Activated T-cell treated with anti-CD3 and anti-CD28 coated beads for 4 hours (primary cell): ENCODE measurements at regions not wholly inside any gene's neighbourhood (a gene's known extent, or its start where the extent isn't known, plus 50 kb on each side); places are given as distances from the start of the nearest gene placed in this dataset.

Experiments
- DNase-seq: peaks from one replicate; pipeline ENCODE4 v3.0.0-alpha.2; 2020

- no peak for DNase-seq
These were observed 303.6 kb upstream of the AKR1E2 start for GRCh38 chr10:4522296-4523000.

GRCh38 chr10:4519658-4520402, 306.2 kb upstream of the AKR1E2 start:
- DNase-seq, result no peak

GRCh38 chr10:4517746-4518145, 308.3 kb upstream of the AKR1E2 start:
- DNase-seq, result no peak

GRCh38 chr10:4515721-4516120, 310.3 kb upstream of the AKR1E2 start:
- DNase-seq, result no peak

GRCh38 chr10:4514445-4515108, 311.4 kb upstream of the AKR1E2 start:
- no peak for DNase-seq

- DNase-seq, result no peak
These were observed 313.3 kb upstream of the AKR1E2 start for GRCh38 chr10:4512671-4513240.

- DNase-seq, result no peak
These were observed 313.8 kb upstream of the AKR1E2 start for GRCh38 chr10:4512196-4512595.

- DNase-seq, result no peak
These were observed 314.5 kb upstream of the AKR1E2 start for GRCh38 chr10:4511509-4511908.

- no peak for DNase-seq
These were observed 316.6 kb upstream of the AKR1E2 start for GRCh38 chr10:4509405-4509804.

- DNase-seq, result no peak
These were observed 319.9 kb upstream of the AKR1E2 start for GRCh38 chr10:4506095-4506494.

GRCh38 chr10:4504550-4504949, 321.5 kb upstream of the AKR1E2 start:
- DNase-seq, result no peak

- no peak for DNase-seq
These were observed 322.9 kb upstream of the AKR1E2 start for GRCh38 chr10:4503076-4503475.

- DNase-seq, result no peak
These were observed 324.7 kb upstream of the AKR1E2 start for GRCh38 chr10:4501306-4501705.

- no peak for DNase-seq
These were observed 327.2 kb upstream of the AKR1E2 start for GRCh38 chr10:4498711-4499251.

- no peak for DNase-seq
These were observed 331.5 kb upstream of the AKR1E2 start for GRCh38 chr10:4494551-4494950.

GRCh38 chr10:4492202-4492601, 333.8 kb upstream of the AKR1E2 start:
- no peak for DNase-seq

GRCh38 chr10:4488904-4489303, 337.1 kb upstream of the AKR1E2 start:
- DNase-seq, result no peak

- no peak for DNase-seq
These were observed 340.4 kb upstream of the AKR1E2 start for GRCh38 chr10:4485636-4486035.

GRCh38 chr10:4483811-4484210, 342.2 kb upstream of the AKR1E2 start:
- DNase-seq, result no peak

GRCh38 chr10:4482659-4483058, 343.3 kb upstream of the AKR1E2 start:
- no peak for DNase-seq

- no peak for DNase-seq
These were observed 344.8 kb upstream of the AKR1E2 start for GRCh38 chr10:4481192-4481591.

GRCh38 chr10:4479342-4479741, 346.7 kb upstream of the AKR1E2 start:
- DNase-seq, result no peak

GRCh38 chr10:4477664-4478063, 348.3 kb upstream of the AKR1E2 start:
- no peak for DNase-seq
